Stimulated activated CD8-positive, alpha-beta memory T cell treated with anti-CD3 and anti-CD28 coated beads, Interleukin-7, amount 100 ng/mL, for 48 hours (primary cell): ENCODE measurements at regions not wholly inside any gene's neighbourhood (a gene's known extent, or its start where the extent isn't known, plus 50 kb on each side); places are given as distances from the start of the nearest gene placed in this dataset.

Experiments used
- DNase-seq, 2 donors: peaks; one replicate each; pipeline ENCODE4 v3.0.0-alpha.2; 2020; ENCODE audit warnings: low read depth in 1 of 2; ENCODE audit errors: extremely low read depth in 1 of 2

GRCh38 chr12:25903603-25904245 is 54.8 kb upstream of the RASSF8 start:
- DNase-seq = no peak

- no peak for DNase-seq
Measured at GRCh38 chr12:25904442-25904841, 54.0 kb upstream of the RASSF8 start.

DNA sequence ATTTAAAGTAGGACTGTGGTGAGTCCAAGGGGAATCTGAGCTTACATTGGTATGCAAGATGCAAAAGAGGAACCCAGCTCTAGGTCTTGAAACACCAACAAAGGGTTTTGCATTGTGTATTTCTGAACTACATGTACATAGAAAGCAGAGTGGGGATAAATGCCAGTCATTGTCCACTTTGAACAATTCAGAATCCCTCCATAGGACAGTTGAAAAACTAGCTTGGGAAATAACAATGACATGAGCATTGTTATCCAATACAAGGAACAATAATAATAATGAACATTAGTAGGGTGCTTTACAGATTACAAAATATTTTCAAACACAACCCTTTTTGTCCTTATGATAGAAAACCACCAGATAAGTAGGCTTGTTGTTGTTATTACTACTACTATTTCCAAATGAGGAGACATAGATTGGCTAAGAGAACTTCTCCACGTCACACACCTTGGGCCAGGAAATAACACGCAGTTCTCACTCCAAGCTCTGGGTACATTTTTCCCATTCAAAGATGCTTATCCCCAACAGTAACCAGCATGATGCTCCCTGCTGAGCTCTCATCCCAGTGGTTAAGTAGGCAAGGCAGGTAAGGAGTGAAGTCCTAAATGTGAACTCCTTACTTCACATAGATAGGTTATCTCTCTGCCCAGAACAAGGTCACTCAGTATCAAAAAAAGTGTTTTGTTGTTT is 51.7 kb upstream of the RASSF8 start:
- DNase-seq = no peak
